H1 (cell line): ENCODE measurements at regions not wholly inside any gene's neighbourhood (a gene's known extent, or its start where the extent isn't known, plus 50 kb on each side); places are given as distances from the start of the nearest gene placed in this dataset.

ENCODE experiments used
- CTCF ChIA-PET: fragments of 300-600 bp; sonication (Branson Sonifier 250); formaldehyde crosslinking; loops from one replicate; lab custom pipeline; 2021; ENCODE audit not compliant: partially characterized antibody; lab: Charles Lee
- POLR2A ChIA-PET: fragments of 300-600 bp; sonication (Branson Sonifier 250); formaldehyde crosslinking; loops from one replicate; lab custom pipeline; 2021; ENCODE audit warnings: inconsistent platforms; ENCODE audit not compliant: partially characterized antibody; lab: Charles Lee
- DNase-seq, 2 experiments: peaks; one replicate each; pipeline versions ENCODE4 v3.0.0 to v3.0.0-alpha.2; 2010 to 2022; ENCODE audit warnings: low spot score in 2 of 2, low read depth in 1 of 2, mixed read lengths in 1 of 2
- FAIRE-seq: peaks from 2 replicates; lab custom pipeline; 2011; peaks lifted over from hg19 to GRCh38; lab: Jason Lieb, UNC
- H2AFZ ChIP-seq: 2 replicates; pipeline ENCODE4 v1.8.1; 2012; ENCODE audit warnings: low read length, inconsistent platforms
- H2AK5ac ChIP-seq: 2 replicates; pipeline ENCODE4 v1.6.1; 2013; ENCODE audit warnings: low read depth, low read length
- H2BK120ac ChIP-seq: replicated peaks from 2 replicates; pipeline ENCODE3; 2013; ENCODE audit warnings: low read depth, low read length, inconsistent platforms
- H2BK12ac ChIP-seq: 2 replicates; pipeline ENCODE4 v1.6.1; 2013; ENCODE audit warnings: low read depth, low read length
- H2BK15ac ChIP-seq: 2 replicates; pipeline ENCODE4 v1.6.1; 2013; ENCODE audit warnings: low read length
- H2BK20ac ChIP-seq: 2 replicates; pipeline ENCODE4 v1.6.1; 2013; ENCODE audit warnings: low read length
- H2BK5ac ChIP-seq: 2 replicates; pipeline ENCODE4 v1.6.1; 2013; ENCODE audit warnings: low read depth, low read length
- H3K14ac ChIP-seq: 2 replicates; pipeline ENCODE4 v1.6.1; 2013; ENCODE audit warnings: inconsistent platforms; ENCODE audit not compliant: insufficient read length
- H3K18ac ChIP-seq: 2 replicates; pipeline ENCODE4 v1.6.1; 2013; ENCODE audit warnings: low read length; ENCODE audit errors: extremely low read depth
- H3K23ac ChIP-seq: 2 replicates; pipeline ENCODE4 v1.6.1; 2013; ENCODE audit warnings: inconsistent platforms; ENCODE audit not compliant: insufficient read length
- H3K23me2 ChIP-seq: 2 replicates; pipeline ENCODE4 v1.6.1; 2013; ENCODE audit warnings: low read depth, low read length
- H3K27ac ChIP-seq: 2 replicates; pipeline ENCODE4 v1.6.1; 2011; ENCODE audit warnings: low read depth, low read length, inconsistent platforms
- H3K27me3 ChIP-seq, 4 experiments: replicated peaks in 1 of 4; 1 replicate in 1 of 4; 2 replicates in 3 of 4; pipeline versions ENCODE4 v1.6.1 to v1.8.1; 2011 to 2013; ENCODE audit warnings: low read length in 3 of 4, mild to moderate bottlenecking in 3 of 4, inconsistent platforms in 2 of 4, mixed read lengths in 2 of 4, moderate library complexity in 1 of 4; ENCODE audit not compliant: control insufficient read depth in 3 of 4, insufficient read depth in 3 of 4; ENCODE audit errors: extremely low read depth in 1 of 4
- H3K36me3 ChIP-seq, 4 experiments: 2 replicates each; pipeline versions ENCODE4 v1.6.1 to v1.8.1; 2011 to 2013; ENCODE audit warnings: mild to moderate bottlenecking in 4 of 4, low read length in 3 of 4, moderate library complexity in 2 of 4, control low read depth in 1 of 4, inconsistent platforms in 1 of 4; ENCODE audit not compliant: insufficient read depth in 4 of 4, control insufficient read depth in 2 of 4
- H3K4ac ChIP-seq: replicated peaks from 2 replicates; pipeline ENCODE3; 2013; ENCODE audit warnings: low read length, low read depth, mixed read lengths, inconsistent platforms; ENCODE audit not compliant: insufficient read length
- H3K4me1 ChIP-seq, 4 experiments: replicated peaks in 1 of 4; 1 replicate in 1 of 4; 2 replicates in 3 of 4; pipeline versions ENCODE4 v1.6.1 to v1.8.1; 2011 to 2013; ENCODE audit warnings: low read length in 3 of 4, inconsistent platforms in 2 of 4, mixed read lengths in 1 of 4; ENCODE audit not compliant: insufficient read depth in 4 of 4, control insufficient read depth in 3 of 4
- H3K4me2 ChIP-seq, 2 experiments: 2 replicates each; pipeline versions ENCODE4 v1.6.1 to v1.8.1; 2011 to 2013; ENCODE audit warnings: low read depth in 2 of 2, low read length in 2 of 2, control low read depth in 1 of 2, inconsistent platforms in 1 of 2, mild to moderate bottlenecking in 1 of 2; ENCODE audit not compliant: insufficient read depth in 1 of 2
- H3K4me3 ChIP-seq, 4 experiments: fragments of 200-600, 300-600 bp in 1 of 4; sonication (generic), shearing (Covaris generic), sonication (Bioruptor Twin) in 1 of 4; 2 replicates each; pipeline versions ENCODE4 v1.5.1 to v1.8.1; 2011 to 2016; ENCODE audit warnings: low read length in 4 of 4, low read depth in 3 of 4, control low read depth in 2 of 4, inconsistent platforms in 2 of 4, mild to moderate bottlenecking in 2 of 4, mixed read lengths in 1 of 4, moderate library complexity in 1 of 4; ENCODE audit not compliant: insufficient read depth in 2 of 4; ENCODE audit errors: extremely low read depth in 1 of 4
- H3K56ac ChIP-seq: replicated peaks from 2 replicates; pipeline ENCODE3; 2013; ENCODE audit warnings: low read depth, mild to moderate bottlenecking, mixed read lengths, low read length, inconsistent platforms; ENCODE audit not compliant: insufficient read length
- H3K79me1 ChIP-seq: 2 replicates; pipeline ENCODE4 v1.6.1; 2013; ENCODE audit warnings: low read depth, low read length, control low read depth
- H3K79me2 ChIP-seq, 2 experiments: 2 replicates each; pipeline versions ENCODE4 v1.6.1 to v1.8.1; 2012 to 2013; ENCODE audit warnings: low read length in 2 of 2, mild to moderate bottlenecking in 2 of 2, inconsistent platforms in 1 of 2; ENCODE audit not compliant: insufficient read depth in 2 of 2, control insufficient read depth in 1 of 2
- H3K9ac ChIP-seq, 4 experiments: replicated peaks in 1 of 4; 1 replicate in 1 of 4; 2 replicates in 3 of 4; pipeline versions ENCODE4 v1.6.1 to v1.8.1; 2011 to 2013; ENCODE audit warnings: low read depth in 3 of 4, low read length in 3 of 4, control low read depth in 2 of 4, mild to moderate bottlenecking in 2 of 4, moderate library complexity in 2 of 4, inconsistent platforms in 1 of 4; ENCODE audit errors: extremely low read depth in 1 of 4
- H3K9me3 ChIP-seq, 2 experiments: 2 replicates each; pipeline versions ENCODE4 v1.6.1 to v1.8.1; 2012 to 2013; ENCODE audit warnings: mild to moderate bottlenecking in 2 of 2, moderate library complexity in 2 of 2, control low read depth in 1 of 2, inconsistent platforms in 1 of 2, low read depth in 1 of 2, low read length in 1 of 2, mixed read lengths in 1 of 2; ENCODE audit not compliant: insufficient read depth in 2 of 2
- H4K20me1 ChIP-seq, 2 experiments: replicated peaks in 1 of 2; 2 replicates each; pipeline versions ENCODE3 to v1.8.1; 2011 to 2013; ENCODE audit warnings: inconsistent platforms in 2 of 2, low read length in 2 of 2, mild to moderate bottlenecking in 1 of 2; ENCODE audit not compliant: insufficient read depth in 2 of 2, control insufficient read depth in 1 of 2
- H4K5ac ChIP-seq: 2 replicates; pipeline ENCODE4 v1.6.1; 2013; ENCODE audit warnings: low read length, low read depth, mixed read lengths, inconsistent platforms; ENCODE audit not compliant: insufficient read length
- H4K8ac ChIP-seq: 2 replicates; pipeline ENCODE4 v1.8.0; 2013; ENCODE audit warnings: mild to moderate bottlenecking, moderate library complexity, low read length, inconsistent platforms; ENCODE audit not compliant: insufficient read depth; ENCODE audit errors: extremely low read depth
- H4K91ac ChIP-seq: replicated peaks from 2 replicates; pipeline ENCODE3; 2013; ENCODE audit warnings: low read length, mixed read lengths, inconsistent platforms; ENCODE audit not compliant: insufficient read length
- EZH2 ChIP-seq: fragments of 200-600 bp; sonication (generic); IDR thresholded peaks from 2 replicates; pipeline ENCODE4 v1.7.1; 2012; ENCODE audit warnings: low read depth, mild to moderate bottlenecking, moderate library complexity, low read length, inconsistent platforms; ENCODE audit not compliant: severe bottlenecking
- GABPA ChIP-seq: IDR thresholded peaks from 2 replicates; pipeline ENCODE4 v1.6.1; 2011; ENCODE audit warnings: mild to moderate bottlenecking, low read length, moderate library complexity, borderline replicate concordance; ENCODE audit not compliant: insufficient read depth
- HDAC2 ChIP-seq, 2 experiments: fragments of 300-600 bp in 1 of 2; sonication (generic) in 1 of 2; IDR thresholded peaks; 2 replicates each; pipeline ENCODE4 v1.6.1; 2011 to 2012; ENCODE audit warnings: low read depth in 2 of 2, low read length in 2 of 2, mild to moderate bottlenecking in 2 of 2, moderate library complexity in 2 of 2, borderline replicate concordance in 1 of 2, inconsistent platforms in 1 of 2
- SIRT6 ChIP-seq: IDR thresholded peaks from one replicate; pipeline ENCODE4 v1.7.1; 2012; ENCODE audit warnings: low read length, inconsistent platforms
- SP4 ChIP-seq: IDR thresholded peaks from 2 replicates; pipeline ENCODE4 v1.6.1; 2012; ENCODE audit warnings: low read length, inconsistent platforms
- WGBS, 2 experiments: shearing (Covaris generic) in 1 of 2; methylation state at CpG; one replicate each; pipeline versions ENCODE4 v1.1.6 to v1.1.7; 2013 to 2015; ENCODE audit warnings: low lambda C conversion rate in 2 of 2, mixed read lengths in 2 of 2, inconsistent platforms in 1 of 2, low coverage in 1 of 2, missing lambda C conversion rate in 1 of 2; ENCODE audit not compliant: insufficient replicate concordance in 2 of 2, insufficient coverage in 1 of 2, insufficient read length in 1 of 2; ENCODE audit errors: extremely low coverage in 1 of 2, missing lambda C conversion rate in 1 of 2; 5-methylcytosine and 5-hydroxymethylcytosine counted together
- TF ChIP-seq, protein P1 (sequence below): IDR thresholded peaks from 2 replicates; pipeline ENCODE4 v1.6.1; 2012; ENCODE audit warnings: low read length, inconsistent platforms

- H2AK5ac ChIP-seq = no peak overlapping the region
- H3K79me2 ChIP-seq = no peaks in the 10 kb centered on the region
- H4K5ac ChIP-seq = no peak overlapping the region
- H2BK20ac ChIP-seq = no peak overlapping the region
- H3K27me3 ChIP-seq = no peaks in the 10 kb centered on the region; a peak in 1 of 7 replicates
- no peaks in the 10 kb centered on the region for H3K23me2 ChIP-seq
- no peak overlapping the region for H3K18ac ChIP-seq
- no peak overlapping the region for H3K4me3 ChIP-seq
- H4K20me1 ChIP-seq = no peaks in the 10 kb centered on the region
- H2BK15ac ChIP-seq = no peak overlapping the region
- no peak overlapping the region for H2AFZ ChIP-seq
- no peak overlapping the region for H4K91ac ChIP-seq
- H3K14ac ChIP-seq = no peak overlapping the region
- FAIRE-seq = no peak
- H3K56ac ChIP-seq = no peak overlapping the region
- H3K36me3 ChIP-seq = no peaks in the 10 kb centered on the region
- WGBS, 2 experiments = 91% methylated on average over 9 of the region's 9 CpGs; no CpG with 5 or more reads in 1 of the 2 experiments
- no peaks in the 10 kb centered on the region for H3K79me1 ChIP-seq
- POLR2A ChIA-PET = interaction anchor here (0.5 kb wide), 1 partner anchor 742 kb away, joined by 3 read pairs; no protein-coding TSS in a partner anchor
- no peak overlapping the region for H3K4me2 ChIP-seq
- H3K27ac ChIP-seq = no peak overlapping the region
- CTCF ChIA-PET = no interaction called here
- H3K9me3 ChIP-seq = no peaks in the 10 kb centered on the region
- H4K8ac ChIP-seq = no peak overlapping the region
- DNase-seq = no peak
- 0 out of 7 replicates have a peak, but pooled peaks cover 0 to 5% (median 0%) of the 10 kb centered on the region in 4 experiments for H3K4me1 ChIP-seq
- H2BK120ac ChIP-seq = no peak overlapping the region
- no peak overlapping the region for H3K9ac ChIP-seq
- no peak overlapping the region for H2BK5ac ChIP-seq
- H3K23ac ChIP-seq = no peak overlapping the region
- TF ChIP-seq, protein P1, sequence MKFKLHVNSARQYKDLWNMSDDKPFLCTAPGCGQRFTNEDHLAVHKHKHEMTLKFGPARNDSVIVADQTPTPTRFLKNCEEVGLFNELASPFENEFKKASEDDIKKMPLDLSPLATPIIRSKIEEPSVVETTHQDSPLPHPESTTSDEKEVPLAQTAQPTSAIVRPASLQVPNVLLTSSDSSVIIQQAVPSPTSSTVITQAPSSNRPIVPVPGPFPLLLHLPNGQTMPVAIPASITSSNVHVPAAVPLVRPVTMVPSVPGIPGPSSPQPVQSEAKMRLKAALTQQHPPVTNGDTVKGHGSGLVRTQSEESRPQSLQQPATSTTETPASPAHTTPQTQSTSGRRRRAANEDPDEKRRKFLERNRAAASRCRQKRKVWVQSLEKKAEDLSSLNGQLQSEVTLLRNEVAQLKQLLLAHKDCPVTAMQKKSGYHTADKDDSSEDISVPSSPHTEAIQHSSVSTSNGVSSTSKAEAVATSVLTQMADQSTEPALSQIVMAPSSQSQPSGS = no peak
- no peak for TF ChIP-seq SIRT6
- TF ChIP-seq SP4 = no peak
- no peak for TF ChIP-seq GABPA
- TF ChIP-seq HDAC2 (IDR thresholded peaks at IDR 0.05; ENCODE audit: borderline replicate concordance in 1 of 2, low read depth in 2 of 2, low read length in 2 of 2) = no peak
- TF ChIP-seq EZH2 = no peak
- H3K4ac ChIP-seq = no peak overlapping the region
- H2BK12ac ChIP-seq = no peak overlapping the region
Observed at GRCh38 chr10:1807196-1807595, 69.9 kb upstream of the ADARB2 start.
